ENCODE measurements at regions not wholly inside any gene's neighbourhood (a gene's known extent, or its start where the extent isn't known, plus 50 kb on each side); places are given as distances from the start of the nearest gene placed in this dataset.
"Not testable (repeated sequence)": the region's sequence is repeated elsewhere in the genome, so short reads cannot be mapped to it uniquely, and the experiment has no call there.

- no peaks in the 10 kb centered on the region for H3K9me3 ChIP-seq
- no peaks in the 10 kb centered on the region for H3K27me3 ChIP-seq
- H3K4me1 ChIP-seq, result no peaks in the 10 kb centered on the region
- 22 to 55% methylated on average over 2 of the region's 2 CpGs for WGBS, 2 donors
- H3K36me3 ChIP-seq, result no peaks in the 10 kb centered on the region
- DNase-seq, result no peak
- no peak overlapping the region for H3K4me3 ChIP-seq
- no peak overlapping the region for H3K27ac ChIP-seq
- TF ChIP-seq POLR2AphosphoS5 (IDR thresholded peaks at IDR 0.05) (no peak), EP300 (IDR thresholded peaks at IDR 0.05) (no peak), POLR2A (IDR thresholded peaks at IDR 0.05) (no peak), CTCF (IDR thresholded peaks at IDR 0.05) (no peak)
- intact Hi-C loops (cut with DNase I), result no loop called here
These were observed 142.3 kb downstream of the CHD1L start for GRCh38 chr1:147384804-147385203.

GRCh38 chr1:147388969-147389368, 146.5 kb downstream of the CHD1L start:
- TF ChIP-seq EP300 (IDR thresholded peaks at IDR 0.05) (no peak), POLR2AphosphoS5 (IDR thresholded peaks at IDR 0.05) (no peak), POLR2A (IDR thresholded peaks at IDR 0.05) (no peak), CTCF (IDR thresholded peaks at IDR 0.05) (no peak)
- no peak for DNase-seq
- Histone ChIP-seq H3K4me1 (no peaks in the 10 kb centered on the region), H3K9me3 (peaks cover 0 to 4% (median 0%) of the 10 kb centered on the region in 4 donors), H3K27me3 (no peaks in the 10 kb centered on the region), H3K36me3 (no peaks in the 10 kb centered on the region), H3K27ac (no peak overlapping the region), H3K4me3 (no peak overlapping the region)
- intact Hi-C loops (cut with DNase I), result no loop called here
- WGBS, 2 donors, result 76 to 82% methylated on average over 4 of the region's 4 CpGs

- Histone ChIP-seq H3K9me3 (peaks cover 0 to 4% (median 0%) of the 10 kb centered on the region in 4 donors), H3K36me3 (no peaks in the 10 kb centered on the region), H3K27me3 (no peaks in the 10 kb centered on the region), H3K4me1 (no peaks in the 10 kb centered on the region), H3K27ac (no peak overlapping the region), H3K4me3 (no peak overlapping the region)
- WGBS, 2 donors, result 73 to 78% methylated on average over 8 of the region's 8 CpGs
- no peak for DNase-seq
- TF ChIP-seq CTCF (IDR thresholded peaks at IDR 0.05) (peak in 2 of 4 experiments; percentile 34 to 54), POLR2AphosphoS5 (IDR thresholded peaks at IDR 0.05) (no peak)
- intact Hi-C loops (cut with DNase I), result no loop called here
These were observed 147.2 kb downstream of the CHD1L start for GRCh38 chr1:147389532-147390184.

- Histone ChIP-seq H3K4me3 (no peak overlapping the region), H3K9me3 (peaks cover 0 to 4% (median 0%) of the 10 kb centered on the region in 4 donors), H3K36me3 (no peaks in the 10 kb centered on the region), H3K4me1 (no peaks in the 10 kb centered on the region), H3K27ac (no peak overlapping the region), H3K27me3 (no peaks in the 10 kb centered on the region)
- TF ChIP-seq POLR2AphosphoS5 (IDR thresholded peaks at IDR 0.05), result no peak
- no peak for TF ChIP-seq CTCF (IDR thresholded peaks at IDR 0.05)
- no peak for TF ChIP-seq POLR2A (IDR thresholded peaks at IDR 0.05)
- TF ChIP-seq EP300 (IDR thresholded peaks at IDR 0.05), result no peak
- 29 to 30% methylated on average over 3 of the region's 3 CpGs for WGBS, 2 donors
- intact Hi-C loops (cut with DNase I), result no loop called here
- DNase-seq, result no peak
These were observed 147.7 kb downstream of the CHD1L start for GRCh38 chr1:147390185-147390542.

GRCh38 chr1:147391114-147391513, 148.6 kb downstream of the CHD1L start:
- TF ChIP-seq POLR2AphosphoS5 (IDR thresholded peaks at IDR 0.05), result no peak
- TF ChIP-seq POLR2A (IDR thresholded peaks at IDR 0.05), result no peak
- TF ChIP-seq CTCF (IDR thresholded peaks at IDR 0.05), result no peak
- TF ChIP-seq EP300 (IDR thresholded peaks at IDR 0.05), result no peak
- intact Hi-C loops (cut with DNase I), result no loop called here
- WGBS, 2 donors, result 94 to 95% methylated on average over 8 of the region's 8 CpGs

GRCh38 chr1:147402326-147403045, 138.8 kb upstream of the BCL9 start:
- 44 to 83% methylated on average over 20 of the region's 21 CpGs for WGBS, 2 donors
- H3K4me3 ChIP-seq; H3K27ac ChIP-seq; DNase-seq; H3K27me3 ChIP-seq; intact Hi-C loops (cut with DNase I); H3K36me3 ChIP-seq; H3K4me1 ChIP-seq; H3K9me3 ChIP-seq: not testable (repeated sequence)

More at GRCh38 chr1:147391114-147391513, 148.6 kb downstream of the CHD1L start:
- Histone ChIP-seq H3K4me1 (no peaks in the 10 kb centered on the region), H3K9me3 (peaks cover 0 to 4% (median 0%) of the 10 kb centered on the region in 4 donors), H3K36me3 (no peaks in the 10 kb centered on the region), H3K27ac (no peak overlapping the region), H3K27me3 (no peaks in the 10 kb centered on the region), H3K4me3 (no peak overlapping the region)
- DNase-seq, result no peak

- H3K27ac ChIP-seq; DNase-seq; H3K4me1 ChIP-seq; intact Hi-C loops (cut with DNase I); H3K36me3 ChIP-seq; H3K9me3 ChIP-seq; H3K27me3 ChIP-seq; H3K4me3 ChIP-seq: not testable (repeated sequence)
- WGBS, 2 donors, result 91 to 92% methylated on average over 3 of the region's 3 CpGs
These were observed 137.0 kb upstream of the BCL9 start for GRCh38 chr1:147404344-147404743.

Measured in sigmoid colon (tissue), 6 donors.